ENCODE measurements at regions not wholly inside any gene's neighbourhood (a gene's known extent, or its start where the extent isn't known, plus 50 kb on each side); places are given as distances from the start of the nearest gene placed in this dataset.
"Not testable (repeated sequence)": the region's sequence is repeated elsewhere in the genome, so short reads cannot be mapped to it uniquely, and the experiment has no call there.

DNA sequence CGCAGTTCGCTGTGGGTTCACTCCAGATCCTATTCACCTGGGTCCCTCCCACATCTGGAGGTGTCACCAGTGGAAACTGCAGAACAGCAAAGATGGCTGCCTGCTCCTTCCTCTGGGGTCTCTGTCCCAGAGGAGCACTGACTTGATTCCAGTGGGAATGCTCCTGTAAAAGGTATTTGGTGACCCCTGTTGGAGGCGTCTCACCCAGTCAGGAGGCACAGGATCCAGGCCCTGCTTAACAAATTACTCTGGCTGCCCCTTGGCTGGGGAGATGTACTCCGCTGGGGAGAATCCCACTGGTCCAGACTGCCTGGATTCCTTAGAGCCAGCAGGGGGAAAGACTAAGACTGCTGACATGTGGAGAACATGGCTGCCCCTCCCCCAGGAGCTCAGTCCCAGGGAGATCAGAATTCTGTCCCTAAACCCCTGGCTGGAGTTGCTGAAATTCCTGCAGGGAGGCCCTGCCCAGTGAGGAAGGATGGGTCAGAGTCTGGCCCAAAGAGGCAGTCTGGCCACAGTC is 483.0 kb downstream of the CBLN4 start:
- no peak overlapping the region for H3K27ac Mint-ChIP-seq
- H3K4me3 Mint-ChIP-seq: no peak overlapping the region
- no peaks in the 10 kb centered on the region for H3K36me3 Mint-ChIP-seq (ENCODE audit: low read depth)
- no peaks in the 10 kb centered on the region for H3K27me3 Mint-ChIP-seq (ENCODE audit: low read depth)
- peaks cover 5% of the 10 kb centered on the region for H3K4me1 Mint-ChIP-seq
- H3K9me3 Mint-ChIP-seq: peaks cover 29% of the 10 kb centered on the region
- TF ChIP-seq, protein P1, sequence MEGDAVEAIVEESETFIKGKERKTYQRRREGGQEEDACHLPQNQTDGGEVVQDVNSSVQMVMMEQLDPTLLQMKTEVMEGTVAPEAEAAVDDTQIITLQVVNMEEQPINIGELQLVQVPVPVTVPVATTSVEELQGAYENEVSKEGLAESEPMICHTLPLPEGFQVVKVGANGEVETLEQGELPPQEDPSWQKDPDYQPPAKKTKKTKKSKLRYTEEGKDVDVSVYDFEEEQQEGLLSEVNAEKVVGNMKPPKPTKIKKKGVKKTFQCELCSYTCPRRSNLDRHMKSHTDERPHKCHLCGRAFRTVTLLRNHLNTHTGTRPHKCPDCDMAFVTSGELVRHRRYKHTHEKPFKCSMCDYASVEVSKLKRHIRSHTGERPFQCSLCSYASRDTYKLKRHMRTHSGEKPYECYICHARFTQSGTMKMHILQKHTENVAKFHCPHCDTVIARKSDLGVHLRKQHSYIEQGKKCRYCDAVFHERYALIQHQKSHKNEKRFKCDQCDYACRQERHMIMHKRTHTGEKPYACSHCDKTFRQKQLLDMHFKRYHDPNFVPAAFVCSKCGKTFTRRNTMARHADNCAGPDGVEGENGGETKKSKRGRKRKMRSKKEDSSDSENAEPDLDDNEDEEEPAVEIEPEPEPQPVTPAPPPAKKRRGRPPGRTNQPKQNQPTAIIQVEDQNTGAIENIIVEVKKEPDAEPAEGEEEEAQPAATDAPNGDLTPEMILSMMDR (IDR thresholded peaks at IDR 0.05; ENCODE audit: unreplicated experiment in 3 of 3): no peak

DNA sequence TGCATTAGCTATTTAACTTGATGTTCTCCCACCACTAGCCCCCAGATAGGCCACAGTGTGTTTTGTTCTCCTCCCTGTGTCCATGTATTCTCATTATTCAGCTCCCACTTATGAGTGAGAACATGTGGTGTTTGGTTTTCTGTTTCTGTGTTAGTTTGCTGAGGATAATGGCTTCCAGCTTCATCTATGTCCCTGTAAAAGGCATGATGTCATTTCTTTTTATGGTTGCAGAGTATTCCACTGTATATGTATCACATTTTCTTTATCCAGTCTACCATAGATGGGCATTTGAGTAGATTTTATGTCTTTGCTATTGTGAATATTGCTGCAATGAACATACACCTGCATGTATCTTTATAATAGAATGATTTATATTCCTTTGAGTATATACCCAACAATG is 487.7 kb downstream of the CBLN4 start:
- H3K9me3 Mint-ChIP-seq: peaks cover 12% of the 10 kb centered on the region
- H3K27ac Mint-ChIP-seq; H3K27me3 Mint-ChIP-seq (ENCODE audit: low read depth); H3K4me3 Mint-ChIP-seq; H3K36me3 Mint-ChIP-seq (ENCODE audit: low read depth): not testable (repeated sequence)
- H3K4me1 Mint-ChIP-seq: peaks cover 36% of the 10 kb centered on the region

DNA sequence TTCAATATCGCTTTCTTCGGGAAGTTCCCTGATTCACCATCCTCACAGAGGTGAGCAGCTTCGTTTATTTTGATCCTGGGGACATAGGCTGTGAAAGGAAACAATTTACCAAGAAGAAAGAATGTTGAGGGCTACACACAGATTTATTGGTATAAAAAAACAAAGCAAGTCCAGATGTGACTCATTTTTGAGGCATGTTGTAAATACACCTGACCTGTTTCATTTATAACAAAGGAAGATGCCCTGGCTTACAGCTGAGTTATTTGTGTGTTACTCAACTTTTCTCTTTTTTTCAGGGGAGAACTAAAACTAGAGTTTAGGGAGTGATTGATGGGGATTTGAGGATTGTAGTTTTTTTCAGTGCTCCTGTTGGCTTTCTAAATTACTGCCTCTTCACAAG is 489.5 kb downstream of the CBLN4 start:
- peaks cover 3% of the 10 kb centered on the region for H3K27me3 Mint-ChIP-seq (ENCODE audit: low read depth)
- H3K4me1 Mint-ChIP-seq: peaks cover 36% of the 10 kb centered on the region
- H3K36me3 Mint-ChIP-seq (ENCODE audit: low read depth): no peaks in the 10 kb centered on the region
- H3K27ac Mint-ChIP-seq: peak overlapping the region in 2 of 3 experiments; percentile 29 to 53
- TF ChIP-seq, protein P1 (IDR thresholded peaks at IDR 0.05; ENCODE audit: unreplicated experiment in 3 of 3): no peak
- H3K9me3 Mint-ChIP-seq: peaks cover 5% of the 10 kb centered on the region
- no peak overlapping the region for H3K4me3 Mint-ChIP-seq

DNA sequence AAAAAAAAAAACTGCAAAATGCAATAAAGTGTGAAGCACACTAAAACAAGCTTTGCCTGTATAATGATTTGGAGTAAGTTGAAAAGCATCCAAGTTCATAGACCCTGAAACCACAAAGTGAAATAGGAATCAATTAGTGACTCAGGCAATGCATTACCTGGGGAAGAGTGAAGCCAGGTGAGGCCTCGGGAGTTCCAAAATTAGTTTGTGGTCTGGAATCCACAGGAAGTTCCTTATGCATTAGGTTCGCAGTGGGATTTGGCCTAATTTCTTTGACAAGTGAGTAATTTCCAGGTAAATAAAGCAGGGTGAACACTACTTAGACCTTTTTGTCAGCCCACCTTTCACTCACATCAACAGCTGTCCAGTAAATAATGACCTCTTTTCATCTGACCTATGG is 490.8 kb downstream of the CBLN4 start:
- Mint-ChIP-seq H3K4me1 (peaks cover 30% of the 10 kb centered on the region), H3K9me3 (peaks cover 2% of the 10 kb centered on the region), H3K27me3 (ENCODE audit: low read depth) (peaks cover 5% of the 10 kb centered on the region), H3K27ac (peak overlapping the region in 1 of 3 experiments; percentile 81), H3K4me3 (no peak overlapping the region), H3K36me3 (ENCODE audit: low read depth) (no peaks in the 10 kb centered on the region)
- TF ChIP-seq, protein P1 (IDR thresholded peaks at IDR 0.05; ENCODE audit: unreplicated experiment in 3 of 3): no peak

DNA sequence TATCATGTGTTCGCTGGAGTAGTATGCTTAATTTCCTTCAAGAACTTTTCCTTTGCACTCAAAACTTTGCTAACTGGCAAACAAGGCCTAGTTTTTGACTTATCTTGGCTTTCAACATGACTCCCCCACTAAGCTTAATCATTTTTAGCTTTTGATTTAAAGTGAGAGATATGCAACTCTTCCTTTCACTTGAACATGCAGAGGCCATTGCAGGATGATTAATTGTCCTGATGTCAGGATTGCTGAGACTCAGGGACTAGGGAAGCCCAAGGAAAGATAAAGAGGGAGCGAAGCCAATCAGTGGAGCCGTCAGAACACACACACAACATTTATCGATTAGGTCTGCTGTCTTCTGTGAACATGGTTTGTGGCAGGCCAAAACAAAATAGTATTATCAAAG is 491.4 kb downstream of the CBLN4 start:
- TF ChIP-seq, protein P1 (IDR thresholded peaks at IDR 0.05; ENCODE audit: unreplicated experiment in 3 of 3): no peak
- Mint-ChIP-seq H3K4me3 (no peak overlapping the region), H3K36me3 (ENCODE audit: low read depth) (no peaks in the 10 kb centered on the region), H3K27ac (peak overlapping the region; percentile 77 to 81 (median 81)), H3K27me3 (ENCODE audit: low read depth) (peaks cover 5% of the 10 kb centered on the region), H3K9me3 (peaks cover 2% of the 10 kb centered on the region), H3K4me1 (peaks cover 30% of the 10 kb centered on the region)

DNA sequence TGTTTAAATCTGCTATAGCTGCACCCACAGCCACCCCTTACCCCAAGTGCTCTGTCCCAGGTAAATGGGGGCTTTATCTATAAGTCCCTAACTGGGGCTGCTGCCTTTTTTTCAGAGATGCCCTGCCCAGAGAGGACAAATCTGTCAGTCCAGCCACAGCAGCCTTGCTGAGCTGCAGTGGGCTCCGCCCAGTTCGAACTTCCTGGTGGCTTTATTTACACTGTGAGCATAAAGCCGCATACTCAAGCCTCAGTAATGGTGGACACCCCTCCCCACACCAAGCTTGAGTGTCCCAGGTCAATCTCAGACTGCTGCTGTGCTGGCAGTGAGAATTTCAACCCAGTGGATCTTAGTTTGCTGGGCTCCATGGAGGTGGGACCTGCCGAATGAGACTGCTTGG is 505.2 kb downstream of the CBLN4 start:
- no peaks in the 10 kb centered on the region for H3K36me3 Mint-ChIP-seq (ENCODE audit: low read depth)
- peaks cover 3% of the 10 kb centered on the region for H3K27me3 Mint-ChIP-seq (ENCODE audit: low read depth)
- H3K4me1 Mint-ChIP-seq: no peaks in the 10 kb centered on the region
- H3K27ac Mint-ChIP-seq: no peak overlapping the region
- TF ChIP-seq, protein P1 (IDR thresholded peaks at IDR 0.05; ENCODE audit: unreplicated experiment in 3 of 3): no peak
- peaks cover 22% of the 10 kb centered on the region for H3K9me3 Mint-ChIP-seq
- H3K4me3 Mint-ChIP-seq: no peak overlapping the region
